NCI-H1417 (cell line): ENCODE measurements at regions not wholly inside any gene's neighbourhood (a gene's known extent, or its start where the extent isn't known, plus 50 kb on each side); places are given as distances from the start of the nearest gene placed in this dataset.
"Not testable (repeated sequence)": the region's sequence is repeated elsewhere in the genome, so short reads cannot be mapped to it uniquely, and the experiment has no call there.

ENCODE experiments used
- DNase-seq, 3 experiments: peaks; one replicate each; lab custom pipeline; 2025; lab: John Stamatoyannopoulos, UW

DNA sequence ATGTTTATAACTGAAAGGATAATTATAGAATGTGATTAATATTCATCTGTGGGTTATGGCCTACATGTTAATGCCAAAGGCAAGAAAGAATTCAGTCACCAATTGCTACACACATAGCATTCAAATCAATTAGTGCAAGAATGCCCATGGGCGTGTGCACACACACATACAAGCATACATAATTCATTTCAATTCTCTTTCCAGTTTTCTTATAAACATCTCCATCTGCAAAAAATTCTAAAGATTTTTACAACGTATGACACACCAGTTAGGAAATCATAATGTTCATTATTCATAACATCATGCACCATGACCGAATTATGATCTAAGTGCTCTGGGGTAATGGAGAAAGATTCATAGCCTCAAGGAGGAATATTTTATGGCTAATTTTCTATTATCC, 111.0 kb upstream of the ADTRP start:
- no peak for DNase-seq

DNA sequence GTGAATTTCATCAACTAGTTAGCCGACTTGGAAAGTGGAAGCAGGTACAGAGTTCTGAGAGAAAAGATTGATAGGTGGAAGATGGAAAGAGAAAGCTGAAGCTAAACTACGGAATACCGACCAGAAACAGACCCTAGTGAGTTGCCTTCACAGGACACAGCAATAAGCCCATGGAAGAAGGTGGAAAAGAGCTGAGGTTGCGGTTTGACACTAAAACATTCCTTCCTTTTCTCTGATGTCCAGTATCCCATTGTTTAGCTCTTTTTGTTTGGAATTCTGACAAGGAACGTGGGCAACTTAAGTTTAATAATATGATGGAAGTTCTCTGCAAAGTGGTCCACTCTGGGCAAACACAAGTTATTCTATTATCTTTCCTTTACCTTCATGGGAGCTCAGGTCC, 110.1 kb upstream of the ADTRP start:
- DNase-seq, result no peak

DNA sequence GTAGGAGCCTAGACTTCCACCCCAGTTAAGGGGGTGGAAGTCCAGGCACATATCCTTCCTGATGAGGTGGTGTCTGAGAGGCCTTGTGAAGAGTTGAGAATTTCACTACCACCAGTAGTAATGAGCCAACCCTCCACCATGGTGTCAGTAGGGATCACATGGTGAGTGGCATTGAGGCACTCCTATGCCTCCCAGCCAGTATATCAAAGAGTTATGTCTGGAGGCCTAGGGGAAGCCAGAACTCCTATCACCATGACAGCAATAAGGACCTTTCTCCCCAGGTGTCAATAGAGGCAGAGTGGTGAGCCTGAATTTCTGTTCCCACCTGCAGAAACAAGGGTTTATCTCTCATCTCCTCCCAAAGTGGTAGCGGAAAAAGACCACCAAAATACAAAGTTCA, 106.6 kb upstream of the ADTRP start:
- no peak for DNase-seq

DNA sequence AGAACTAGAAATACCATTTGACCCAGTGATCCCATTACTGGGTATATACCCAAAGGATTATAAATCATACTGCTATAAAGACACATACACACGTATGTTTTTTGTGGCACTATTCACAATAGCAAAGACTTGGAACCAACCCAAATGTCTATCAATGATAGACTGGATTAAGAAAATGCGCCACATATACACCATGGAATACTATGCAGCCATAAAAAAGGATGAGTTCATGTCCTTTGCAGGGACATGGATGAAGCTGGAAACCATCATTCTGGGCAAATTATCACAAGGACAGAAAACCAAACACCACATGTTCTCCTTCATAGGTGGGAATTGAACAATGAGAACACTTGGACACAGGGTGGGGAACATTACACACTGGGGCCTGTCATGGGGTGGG, 104.9 kb upstream of the ADTRP start:
- not testable (repeated sequence) for DNase-seq

DNA sequence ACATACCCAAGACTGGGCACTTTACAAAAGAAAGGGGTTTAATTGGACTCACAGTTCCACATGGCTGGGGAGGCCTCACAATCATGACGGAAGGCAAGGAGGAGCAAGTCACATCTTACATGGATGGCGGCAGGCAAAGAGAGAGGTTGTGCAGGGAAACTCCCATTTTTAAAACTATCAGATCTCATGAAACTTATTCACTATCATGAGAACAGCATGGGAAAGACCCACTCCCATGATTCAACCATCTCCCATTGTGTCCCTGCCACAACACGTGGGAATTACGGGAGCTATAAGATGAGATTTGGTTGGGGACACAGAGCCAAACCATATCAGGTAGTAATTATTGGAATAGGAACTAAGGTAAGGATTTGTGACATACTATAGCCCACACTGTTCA, 101.6 kb upstream of the ADTRP start:
- DNase-seq, result not testable (repeated sequence)

DNA sequence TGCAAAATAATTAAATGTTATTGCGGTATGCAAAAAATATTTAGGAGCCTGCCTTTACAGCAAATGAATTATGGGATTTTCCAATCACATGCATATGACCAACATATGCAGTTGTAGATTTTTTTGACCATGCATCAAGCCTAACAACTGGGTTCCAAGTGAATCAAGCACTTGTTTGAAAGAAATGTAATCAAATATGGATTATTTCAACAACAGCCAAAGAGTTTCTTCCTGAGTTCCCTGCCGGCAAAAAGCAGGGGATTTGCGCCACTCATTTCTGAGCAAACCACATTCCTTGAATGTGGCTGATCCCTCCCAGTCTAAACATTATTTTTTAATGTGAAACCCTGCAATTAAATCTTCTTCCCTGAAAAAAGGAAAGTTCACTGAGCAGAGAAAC, 100.1 kb upstream of the ADTRP start:
- DNase-seq, result no peak

DNA sequence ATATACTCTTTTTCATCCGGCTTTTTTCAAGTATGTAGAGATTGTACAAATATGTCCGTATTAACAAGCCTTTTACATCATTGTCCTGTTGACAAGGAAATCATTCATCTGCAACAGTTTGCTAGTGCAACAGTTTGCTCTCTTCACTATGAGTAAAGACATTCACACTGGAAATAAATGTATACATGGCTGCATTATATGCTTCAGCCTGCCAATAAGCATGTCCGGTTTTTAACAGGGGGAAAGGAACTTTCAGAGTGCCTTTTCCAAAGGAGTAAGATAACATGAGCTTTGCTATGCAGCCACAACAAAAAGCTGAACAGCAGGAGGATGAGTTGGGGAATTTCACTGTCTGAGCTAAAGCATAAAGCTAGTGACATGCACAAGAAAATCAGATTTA, 99.4 kb upstream of the ADTRP start:
- no peak for DNase-seq

DNA sequence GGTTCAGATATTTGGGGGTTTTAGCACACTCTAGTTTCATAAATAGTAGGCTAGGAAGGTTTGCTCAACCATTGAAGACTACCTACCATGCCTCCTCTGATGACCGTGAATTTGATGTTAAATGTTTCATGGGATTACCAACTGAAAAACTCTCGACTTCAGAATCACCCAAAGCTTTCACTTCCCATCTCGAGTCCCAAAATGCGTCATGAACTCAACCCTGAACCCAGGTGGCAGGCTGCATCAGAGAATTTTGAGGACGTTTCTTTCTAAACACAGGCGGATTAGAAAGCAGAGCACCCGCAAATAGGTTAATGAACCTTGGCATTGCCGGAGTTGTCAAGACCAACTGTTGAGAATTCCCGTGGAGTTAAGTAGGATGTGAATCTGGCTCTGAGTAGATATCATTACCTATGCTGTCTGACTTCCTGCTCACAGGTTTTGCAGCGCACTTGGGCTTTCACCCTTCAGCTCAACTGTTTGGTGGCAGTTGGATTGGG, 98.4 kb upstream of the ADTRP start:
- no peak for DNase-seq

DNA sequence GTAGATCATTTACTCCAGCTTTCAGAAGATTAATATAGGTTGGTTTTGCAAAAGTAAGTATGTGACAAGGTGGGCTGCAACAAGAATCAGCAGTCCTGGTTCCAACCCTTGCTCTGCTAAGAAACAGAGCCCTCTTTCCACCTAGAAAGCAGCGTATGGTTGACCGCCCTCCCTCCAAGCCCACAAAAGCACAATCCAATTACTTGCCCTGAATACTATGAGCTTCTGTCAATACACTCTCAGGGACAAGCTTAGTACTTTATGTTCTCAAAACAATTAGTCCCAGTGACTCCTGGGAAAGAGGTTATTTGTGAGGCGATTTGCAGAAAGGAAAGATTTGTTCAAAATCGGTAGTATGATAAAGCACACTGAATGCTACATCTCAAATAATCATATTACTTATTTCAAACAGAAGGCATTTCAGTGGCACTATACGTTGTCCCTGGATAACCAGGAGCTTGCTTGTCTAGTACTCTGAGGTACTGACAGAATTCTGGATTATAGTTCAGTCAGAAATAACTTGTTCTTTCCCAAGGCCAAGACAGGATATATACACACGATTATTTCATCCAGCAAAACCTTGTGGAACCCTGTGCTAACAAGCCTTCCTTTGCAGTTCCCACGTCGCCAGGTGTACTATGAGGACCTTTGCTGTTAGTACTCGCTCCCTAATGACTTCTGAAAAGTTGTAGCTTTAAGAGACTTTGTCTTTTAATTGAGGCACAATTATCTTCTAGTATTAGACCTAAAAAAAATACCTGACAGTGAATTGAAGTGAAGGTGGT, 96.9 kb upstream of the ADTRP start:
- DNase-seq, result no peak

DNA sequence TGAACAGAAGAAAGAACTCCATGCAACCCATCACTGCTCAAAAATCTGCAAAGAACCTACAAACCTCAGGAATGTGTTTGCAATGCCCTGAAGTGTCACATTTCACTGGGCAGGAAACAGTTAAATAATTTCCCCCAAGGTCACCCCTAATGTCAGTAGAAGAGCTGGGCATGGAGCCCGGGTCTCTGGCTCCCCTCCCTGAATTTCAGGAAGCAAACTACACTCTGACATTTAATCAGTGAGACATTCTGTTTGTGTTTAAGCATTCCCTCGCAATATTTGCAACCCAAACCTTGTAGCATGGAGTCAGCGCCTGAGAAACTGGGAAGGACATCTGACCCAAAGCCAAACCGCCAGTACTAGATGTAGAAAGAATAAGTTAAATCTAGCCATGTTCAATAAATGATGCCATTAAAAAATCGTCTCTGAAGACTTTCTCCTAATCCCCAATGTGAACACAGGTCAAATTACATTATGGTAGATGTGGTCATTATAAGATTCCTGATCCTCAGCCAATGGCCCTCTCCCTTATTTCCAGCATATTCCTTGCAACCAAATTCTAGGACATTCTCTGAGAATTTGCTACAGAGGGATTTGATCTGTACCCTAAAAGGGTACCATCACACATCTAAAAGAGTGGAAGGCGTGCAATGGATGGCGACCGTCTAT, 91.2 kb upstream of the ADTRP start:
- no peak for DNase-seq

DNA sequence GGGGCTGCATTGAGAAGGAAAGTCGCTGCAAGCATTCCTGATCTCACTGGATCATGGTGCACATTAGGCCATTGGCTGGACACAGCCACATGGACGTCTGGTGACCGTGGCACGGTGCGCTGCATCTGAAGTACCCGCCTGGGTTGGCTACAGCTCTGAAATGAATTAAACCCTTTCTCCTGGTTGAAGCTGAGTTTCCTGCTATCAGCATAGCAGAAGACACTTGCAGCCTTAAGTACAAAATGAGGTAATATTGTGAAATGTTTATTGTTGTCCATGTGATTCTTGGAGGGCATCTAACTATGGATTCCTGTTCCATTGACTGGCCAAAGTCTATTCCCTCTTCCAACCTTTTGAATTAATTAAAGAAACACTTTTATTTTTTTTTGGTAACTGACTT, 89.8 kb upstream of the ADTRP start:
- no peak for DNase-seq

DNA sequence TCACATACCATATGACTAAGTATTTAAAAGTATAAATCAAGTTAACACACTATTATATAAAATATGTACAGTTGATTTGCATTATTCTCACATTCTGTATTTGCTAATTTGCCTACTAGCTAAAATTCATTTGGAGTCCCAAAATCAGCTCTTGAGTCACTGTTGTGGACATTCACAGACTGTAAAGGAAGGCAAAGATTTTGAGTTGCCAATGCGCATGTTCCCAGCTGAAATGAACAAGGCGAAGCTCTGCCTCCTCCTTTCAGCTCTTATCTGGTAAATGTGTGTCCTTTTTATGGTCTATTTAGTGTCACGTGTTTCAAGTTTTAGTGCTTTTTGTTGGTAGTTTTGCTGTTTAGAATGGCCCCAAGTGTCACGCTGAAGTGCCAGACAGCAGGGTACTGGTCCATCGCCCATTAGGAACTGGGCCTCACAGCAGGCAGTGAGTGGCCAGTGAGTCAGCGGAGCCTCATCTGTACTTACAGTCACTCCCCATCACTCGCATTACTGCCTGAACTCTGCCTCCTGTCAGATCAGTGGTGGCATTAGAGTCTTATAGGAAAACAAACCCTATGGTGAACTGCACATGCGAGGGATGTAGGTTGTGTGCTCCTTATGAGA, 87.2 kb upstream of the ADTRP start:
- DNase-seq, result no peak

DNA sequence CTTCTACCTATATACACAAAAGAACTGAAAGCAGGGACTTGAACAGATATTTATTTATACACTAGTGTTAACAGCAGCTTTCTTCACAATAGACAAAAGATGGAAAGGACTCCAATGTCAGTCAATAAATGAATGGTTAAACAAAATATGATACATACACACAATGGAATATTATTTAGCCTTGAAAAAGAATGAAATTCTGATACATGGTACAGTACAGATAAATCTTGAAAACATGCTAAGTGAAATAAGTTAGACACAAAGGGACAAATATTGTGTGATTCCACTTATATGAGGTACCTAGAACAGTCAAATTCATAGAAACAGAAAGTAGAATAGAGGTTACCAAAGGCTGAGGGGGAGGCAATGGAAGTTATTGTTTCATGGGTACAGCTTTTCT, 79.8 kb upstream of the ADTRP start:
- no peak for DNase-seq

DNA sequence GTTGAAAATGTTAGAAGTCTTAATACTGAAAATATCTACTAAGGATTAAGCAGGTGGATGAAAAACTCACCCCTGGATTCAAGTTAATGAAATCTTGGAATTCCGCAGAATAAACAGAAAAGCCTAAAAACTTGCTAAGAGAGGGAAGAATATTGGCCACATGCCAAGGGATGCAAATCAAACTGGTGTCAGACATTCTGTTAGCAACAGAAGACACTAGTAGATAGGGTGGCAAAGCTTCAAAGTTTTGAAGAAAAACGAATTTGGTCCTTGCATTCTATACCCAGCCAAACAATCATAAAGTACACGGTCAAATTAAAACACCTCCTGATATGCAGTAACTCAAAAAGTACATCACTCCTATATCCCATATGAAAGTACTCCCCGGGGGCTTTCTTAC, 77.1 kb upstream of the ADTRP start:
- no peak for DNase-seq

DNA sequence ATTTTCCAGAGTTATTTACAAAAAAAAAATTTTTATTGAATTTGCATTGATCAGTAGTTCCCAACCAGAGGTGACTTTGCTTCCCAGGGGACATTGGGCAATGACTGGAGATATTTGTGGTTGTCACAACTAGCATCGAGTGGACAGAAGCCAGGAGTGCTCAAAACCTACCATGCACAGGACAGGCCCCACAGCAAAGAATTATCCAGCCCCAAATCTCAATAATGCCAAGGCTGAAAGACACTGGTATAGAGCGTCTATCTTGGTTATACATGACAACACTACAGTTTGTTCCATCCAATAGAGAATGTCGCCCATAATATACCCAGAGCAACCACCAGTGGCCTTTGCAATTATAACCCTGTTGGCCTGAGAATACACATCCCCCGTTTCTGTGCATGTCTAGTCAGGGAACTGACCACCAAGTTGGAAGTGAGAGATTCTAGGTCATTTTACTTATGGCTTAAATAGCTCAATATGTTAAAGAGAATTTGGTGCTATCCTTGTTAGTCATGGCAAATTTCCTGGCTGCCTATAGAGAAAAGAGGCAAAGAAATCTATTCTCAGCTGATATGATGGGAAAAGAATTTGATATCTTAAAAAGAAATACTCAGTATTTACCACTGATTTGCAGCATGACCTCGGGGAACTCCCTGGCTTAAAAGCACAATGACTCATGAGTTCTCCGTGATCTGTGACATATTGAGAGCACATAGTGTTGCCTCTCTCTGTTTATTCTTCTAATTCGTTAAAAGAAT, 76.0 kb upstream of the ADTRP start:
- no peak for DNase-seq

DNA sequence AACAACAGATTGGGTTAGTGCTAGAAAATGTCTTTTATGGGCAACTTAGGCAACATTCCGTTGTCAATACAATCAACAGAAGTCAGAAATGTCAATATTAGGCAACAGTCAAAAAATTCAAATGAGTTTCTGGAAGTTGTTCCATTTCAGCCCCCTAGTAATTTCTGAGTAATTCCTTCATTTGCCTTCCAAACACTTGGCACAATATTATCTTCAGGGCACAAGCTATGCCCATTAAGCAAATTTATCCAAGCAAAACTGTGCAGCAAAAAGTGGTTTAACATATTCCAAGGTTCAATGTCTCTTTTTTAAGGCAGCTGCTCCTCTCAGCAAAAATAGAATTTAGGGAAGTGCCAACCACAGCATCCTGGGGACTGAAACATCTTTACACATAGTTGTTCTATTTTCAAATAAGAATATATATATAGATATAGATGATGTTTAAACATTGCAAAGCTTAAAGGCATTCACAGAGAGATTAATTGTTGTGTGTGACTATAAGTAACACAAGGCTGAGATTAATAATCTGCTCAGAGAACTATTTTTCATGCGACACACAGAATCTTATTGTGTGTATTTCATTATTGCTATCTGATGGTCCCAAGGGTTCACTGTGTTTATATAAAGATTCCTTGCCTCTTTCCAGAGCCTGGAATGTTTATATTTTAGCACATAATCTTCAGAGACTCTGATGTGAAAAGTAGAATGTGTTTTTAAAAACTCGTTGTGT, 75.2 kb upstream of the ADTRP start:
- DNase-seq, result no peak

DNA sequence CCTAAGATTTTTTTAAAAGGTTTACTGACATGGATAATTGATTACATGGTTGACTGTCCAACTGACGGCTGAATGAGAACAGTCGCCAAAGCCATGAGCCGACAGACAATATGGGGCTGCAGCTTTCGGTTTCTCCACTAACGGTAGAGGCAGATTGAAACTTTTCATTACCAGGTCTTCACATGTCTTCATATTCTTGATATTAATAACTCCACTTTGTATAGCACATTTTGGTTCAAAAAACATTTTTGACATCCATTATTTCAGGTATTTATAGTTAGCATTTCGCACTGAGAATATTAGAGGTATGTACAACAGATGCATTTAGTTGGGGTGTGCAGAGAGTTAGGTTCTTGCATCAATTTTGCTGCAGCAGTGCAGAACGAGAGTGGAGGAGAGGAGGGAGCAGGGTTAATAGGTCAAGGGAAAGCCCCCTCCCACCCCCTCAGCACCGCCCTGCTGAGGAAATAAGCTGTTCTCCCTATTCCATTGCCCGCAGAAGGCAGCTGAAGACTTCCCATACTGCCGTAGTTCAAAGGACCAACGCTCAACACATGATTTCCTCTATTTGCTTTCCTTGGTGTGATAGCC, 73.6 kb upstream of the ADTRP start:
- DNase-seq, result no peak

DNA sequence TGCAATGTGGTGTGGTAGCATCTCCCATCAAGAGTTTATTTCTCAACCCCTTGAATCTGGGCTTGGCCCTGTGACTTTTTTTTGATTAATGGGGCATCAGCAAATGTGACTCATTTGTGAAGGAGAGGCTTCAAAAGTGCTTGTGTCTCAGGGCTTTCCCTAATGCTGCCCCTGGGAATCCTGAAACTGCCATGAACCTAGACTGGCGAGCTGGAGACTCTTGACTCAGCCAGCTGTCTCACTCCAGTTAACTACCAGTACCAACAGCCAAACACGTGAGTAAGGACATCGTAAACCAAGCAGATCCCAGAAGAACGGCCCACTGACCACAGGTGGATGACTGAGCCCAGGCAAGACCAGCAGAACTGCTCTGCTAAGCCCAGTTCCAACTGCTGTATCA, 72.8 kb upstream of the ADTRP start:
- peak in 1 of 3 experiments; percentile 64 for DNase-seq

DNA sequence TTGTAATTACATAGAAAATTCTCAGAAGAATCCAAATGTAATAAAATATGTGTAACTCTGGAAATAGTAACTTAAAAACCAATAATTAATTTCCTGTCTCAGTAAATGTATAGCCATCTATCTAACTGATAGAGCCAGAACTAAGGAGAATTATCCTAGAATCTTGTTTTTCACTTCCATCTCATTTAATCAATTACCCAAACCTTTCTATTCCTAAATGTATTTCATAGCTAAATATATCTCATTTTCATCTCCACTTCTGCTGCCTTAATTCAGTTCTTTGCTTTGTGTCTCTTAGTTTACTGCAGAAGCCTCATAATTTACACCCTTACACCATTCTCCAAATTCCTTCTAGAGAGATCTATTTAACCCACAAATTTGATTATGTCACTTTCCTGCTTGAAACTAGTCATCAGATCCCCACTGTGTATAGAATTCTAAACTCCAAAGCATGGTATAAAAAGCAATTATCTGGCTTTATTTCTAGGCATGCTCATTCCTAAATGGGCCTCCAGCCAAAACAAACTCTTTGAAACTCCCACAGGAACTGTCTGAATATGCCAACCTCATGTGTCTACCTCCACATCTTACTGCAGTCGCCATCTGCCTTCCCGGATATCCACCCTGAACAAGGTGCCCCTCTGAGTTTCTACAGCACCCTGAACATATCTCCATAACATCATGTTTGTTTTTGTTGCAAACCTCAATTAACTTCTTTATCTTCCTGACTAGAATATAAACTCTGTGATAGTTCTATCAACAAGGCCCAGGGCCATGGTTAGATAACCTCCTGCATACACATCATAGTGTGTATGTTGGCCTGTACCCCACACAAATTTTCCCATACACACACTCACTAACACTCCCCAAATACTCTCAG, 70.5 kb upstream of the ADTRP start:
- peak in 1 of 3 experiments; percentile 32 for DNase-seq

DNA sequence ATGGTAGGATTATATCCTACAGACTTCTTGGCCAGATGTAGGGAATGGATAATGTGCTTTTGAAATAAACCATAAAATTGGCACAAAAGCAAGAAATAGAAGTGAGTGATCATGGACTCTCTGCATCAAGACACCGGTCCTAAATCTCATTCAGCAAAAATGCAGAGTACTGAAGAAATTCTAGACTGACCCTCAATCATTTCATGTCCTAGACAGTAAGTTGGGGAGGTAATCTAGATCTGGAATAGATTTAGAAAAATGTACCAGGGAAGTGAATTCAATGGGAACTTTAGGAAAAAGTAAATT, 69.7 kb upstream of the ADTRP start:
- DNase-seq, result no peak
